ENCODE measurements at regions not wholly inside any gene's neighbourhood (a gene's known extent, or its start where the extent isn't known, plus 50 kb on each side); places are given as distances from the start of the nearest gene placed in this dataset.
A peak's percentile ranks its signal among the peaks of the same experiment; 100 is the strongest.

DNA sequence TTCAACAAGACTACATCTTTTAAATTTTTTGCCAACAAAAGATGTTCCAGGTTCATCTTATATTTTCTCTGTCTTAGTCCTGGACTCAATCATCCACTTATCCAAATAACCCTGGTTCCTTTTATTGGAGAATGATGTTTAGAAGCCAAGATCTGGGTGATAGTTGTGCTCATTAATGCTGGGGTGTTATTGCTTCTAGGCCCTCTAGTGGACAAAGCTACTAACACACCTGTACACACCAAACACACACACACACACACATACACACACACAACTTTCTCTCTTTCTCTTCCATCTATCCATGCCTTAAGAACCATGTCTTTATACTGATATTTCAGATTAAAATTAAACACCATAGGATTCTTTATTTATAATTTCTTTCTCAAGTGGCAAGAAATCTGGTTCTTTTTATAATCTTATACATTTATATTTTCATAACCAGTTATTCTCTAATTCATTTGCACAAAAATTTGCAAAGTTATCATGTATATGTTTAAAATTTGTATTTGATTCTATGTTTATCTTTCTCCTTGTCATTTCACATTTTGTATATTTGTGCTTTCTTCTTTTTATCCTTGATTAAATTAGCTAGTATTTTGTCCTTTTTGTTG is 179.1 kb upstream of the SMIM23 start:
- no peak for DNase-seq

GRCh38 chr5:171607863-171608262 is 177.8 kb upstream of the SMIM23 start:
- DNase-seq, result no peak

DNA sequence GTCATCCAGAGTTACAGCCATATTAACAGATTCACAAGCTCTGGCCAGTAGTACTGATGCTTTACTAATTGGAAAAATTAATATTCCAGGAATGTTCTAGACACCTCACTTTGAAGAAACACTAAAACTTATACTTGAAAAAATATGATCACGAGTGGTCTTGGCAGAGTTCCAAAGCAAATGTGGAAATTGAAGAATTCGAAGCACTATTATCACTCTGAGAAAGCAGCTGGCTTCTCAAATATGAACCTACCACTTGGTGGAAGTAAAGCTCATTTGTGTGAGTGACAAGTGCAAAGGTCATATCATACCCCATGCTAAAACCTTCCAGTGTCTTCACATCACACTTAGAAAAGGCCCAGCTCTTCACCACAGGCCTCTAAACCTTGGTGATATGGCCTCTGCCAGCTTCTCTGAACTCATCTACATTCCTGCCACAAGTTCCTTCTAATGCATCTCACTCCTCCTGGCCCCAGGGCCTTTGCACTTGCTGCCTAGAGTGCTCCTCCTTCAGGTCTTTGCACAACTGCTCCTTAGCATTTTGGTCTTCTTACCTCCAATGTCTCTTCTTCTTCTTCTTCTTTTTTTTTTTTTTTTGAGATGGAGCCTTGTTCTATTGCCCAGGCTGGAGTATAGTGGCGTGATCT is 175.7 kb upstream of the SMIM23 start:
- DNase-seq, result no peak

GRCh38 chr5:171610686-171611085 is 174.9 kb upstream of the SMIM23 start:
- DNase-seq, result no peak

DNA sequence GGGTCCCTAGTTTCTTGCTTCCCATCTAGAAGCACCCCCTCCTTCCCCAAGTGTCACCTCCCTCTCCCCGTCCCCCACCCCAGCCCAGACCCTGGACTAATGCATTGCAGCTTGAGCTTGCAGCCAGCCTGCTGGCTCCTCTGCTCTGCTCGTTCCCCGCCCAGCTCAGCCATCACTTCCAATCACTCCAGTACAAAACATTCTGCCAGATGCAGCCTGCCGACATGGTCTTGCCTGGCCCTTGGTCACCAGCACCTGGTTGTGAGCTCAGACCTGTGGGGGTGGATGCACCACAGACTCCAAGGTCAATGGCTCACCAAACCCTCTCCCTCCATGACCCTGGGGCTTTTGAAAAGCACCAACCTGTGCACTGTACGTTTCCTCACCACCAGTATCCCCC is 172.9 kb upstream of the SMIM23 start:
- DNase-seq, result no peak

GRCh38 chr5:171614511-171614910 is 171.1 kb upstream of the SMIM23 start:
- no peak for DNase-seq

DNA sequence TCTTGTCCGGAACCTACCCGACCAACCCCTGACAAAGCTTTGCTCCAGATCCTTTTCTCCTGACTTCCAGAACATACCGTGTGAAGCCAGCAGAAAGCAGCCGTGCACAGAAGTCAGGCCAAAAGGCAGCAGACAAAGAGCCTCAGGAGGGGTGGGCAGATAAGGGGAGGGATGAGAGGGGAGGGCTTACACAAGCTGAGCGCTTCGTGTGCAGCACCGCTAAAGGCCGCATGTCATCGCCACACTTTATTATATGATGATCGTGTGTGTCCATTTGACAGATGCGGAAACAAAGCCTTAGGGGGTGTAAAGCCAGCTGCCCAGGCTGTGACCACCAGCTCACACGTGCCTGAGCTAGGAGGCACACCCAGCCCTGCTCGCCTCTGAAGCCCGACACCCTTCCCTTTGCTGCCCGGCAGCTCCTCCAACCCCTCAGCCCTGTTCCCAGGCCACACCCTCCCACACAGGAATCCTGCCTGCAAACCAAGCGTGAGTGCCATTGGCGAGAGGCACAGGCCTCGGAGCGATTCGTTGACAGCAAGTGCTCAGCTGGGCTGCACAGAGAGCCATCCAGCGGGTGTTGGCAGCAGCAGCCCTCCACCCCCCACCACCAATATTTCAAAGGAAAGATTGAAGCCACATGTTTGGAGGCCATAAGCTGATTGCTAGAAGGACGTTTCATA is 170.5 kb upstream of the SMIM23 start:
- DNase-seq, result peak; percentile 79

- DNase-seq, result peak; percentile 45
Measured at GRCh38 chr5:171615705-171616640, 169.6 kb upstream of the SMIM23 start.

GRCh38 chr5:171617266-171617665 is 168.4 kb upstream of the SMIM23 start:
- DNase-seq, result no peak

DNA sequence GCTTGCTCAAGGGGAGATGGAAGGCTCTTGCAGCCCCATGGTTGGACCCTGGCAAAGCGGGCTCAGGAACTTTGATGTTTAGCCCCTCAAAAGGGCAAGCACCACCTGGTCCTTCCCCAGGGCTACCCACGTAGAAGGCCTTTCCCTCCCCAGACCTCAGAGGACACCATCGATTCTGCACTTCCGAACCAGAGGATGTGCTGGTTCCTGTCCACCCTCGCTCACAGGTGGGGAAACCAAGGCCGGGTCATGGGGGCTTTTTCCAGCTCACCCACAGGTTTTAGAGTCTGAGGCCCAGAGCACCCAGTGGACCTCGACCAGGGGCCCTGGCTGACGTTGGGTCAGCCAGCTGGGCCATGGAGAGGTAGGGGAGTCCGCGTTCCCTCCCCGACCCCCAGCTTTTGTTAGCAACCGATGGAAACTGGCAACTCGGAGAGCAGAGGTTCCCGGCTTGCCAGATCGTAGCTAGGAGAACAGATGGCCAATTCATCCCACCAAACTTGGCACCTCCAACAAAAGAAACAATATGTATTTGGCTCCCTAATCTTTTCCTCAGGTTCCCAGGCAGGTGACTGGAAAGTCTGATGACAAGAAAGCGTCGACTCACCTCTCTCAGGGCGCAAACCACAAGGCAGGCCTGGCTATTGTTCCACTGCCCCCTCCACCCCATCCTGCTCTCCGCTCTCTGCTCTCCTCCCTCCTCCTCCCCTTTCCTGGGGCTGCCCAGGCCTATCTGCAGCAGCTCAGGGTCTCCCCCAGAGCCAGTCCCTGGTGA is 167.6 kb upstream of the SMIM23 start:
- DNase-seq, result no peak

- DNase-seq, result no peak
Measured at GRCh38 chr5:171619196-171619595, 166.4 kb upstream of the SMIM23 start.

- DNase-seq, result no peak
Measured at GRCh38 chr5:171619744-171620143, 165.9 kb upstream of the SMIM23 start.

DNA sequence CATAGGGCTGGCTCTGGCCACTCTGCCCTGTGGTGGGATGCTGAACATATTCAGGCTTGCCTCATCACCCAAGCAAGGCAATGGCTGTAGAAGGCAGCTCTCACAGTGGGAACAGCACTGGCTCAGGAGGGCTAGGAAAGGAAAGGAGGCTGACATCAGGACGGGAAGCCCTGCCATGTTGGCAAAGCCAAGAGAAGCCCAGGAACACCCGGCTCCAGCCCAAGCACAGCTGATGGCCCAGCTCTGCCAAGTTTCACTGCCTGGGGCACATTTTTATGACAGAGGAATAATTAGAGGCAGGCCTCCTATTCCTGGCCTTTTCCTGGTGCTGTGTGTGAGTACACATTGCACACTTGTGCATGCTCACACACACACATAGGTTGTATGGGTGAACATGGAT is 163.6 kb upstream of the SMIM23 start:
- no peak for DNase-seq

DNA sequence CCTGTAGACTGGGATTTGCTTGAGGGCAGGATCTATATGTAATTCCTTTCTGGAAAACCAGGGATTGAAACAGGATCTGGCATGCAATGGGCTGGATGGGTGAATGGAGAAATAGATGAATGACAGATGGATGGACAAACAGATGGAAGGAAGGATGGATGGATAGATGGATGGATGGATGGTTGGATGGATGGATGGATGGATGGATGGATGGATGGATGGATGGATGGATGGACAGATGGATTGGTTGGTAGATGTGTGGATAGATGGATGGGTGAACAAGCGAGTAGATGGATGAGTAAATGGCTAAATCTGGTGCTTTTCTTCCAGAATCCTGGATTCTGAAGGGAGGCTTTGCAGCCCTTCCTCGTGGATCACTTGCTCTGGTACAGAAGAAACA is 162.5 kb upstream of the SMIM23 start:
- DNase-seq, result no peak

DNA sequence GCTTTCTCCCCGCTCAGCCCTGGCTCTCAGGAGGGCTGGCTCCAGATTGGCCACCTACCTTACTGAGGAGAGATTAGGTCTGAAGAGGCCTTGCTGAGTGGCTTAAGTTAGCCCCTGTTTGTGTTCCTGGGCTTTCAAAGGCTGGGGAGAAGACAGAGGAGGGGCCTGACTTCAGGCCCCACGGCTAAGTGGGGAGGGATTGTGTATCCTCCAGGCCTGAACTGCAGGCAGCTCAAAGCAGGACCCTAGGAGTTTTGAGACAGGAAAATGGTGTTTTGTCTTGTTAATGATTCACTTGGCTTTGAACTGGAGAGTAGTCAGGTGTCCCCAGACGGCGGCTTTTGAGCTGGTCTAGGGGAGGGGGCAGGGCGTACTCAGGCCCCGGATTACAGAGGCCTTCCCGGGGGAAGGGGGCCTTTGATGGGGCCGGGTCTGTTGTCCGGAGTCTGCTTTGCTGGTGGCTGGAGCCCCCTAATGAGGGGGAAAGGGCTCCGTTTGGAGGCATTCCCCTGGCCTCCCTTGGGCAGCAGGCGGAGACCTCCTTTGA is 162.0 kb upstream of the SMIM23 start:
- peak; percentile 44 for DNase-seq

- no peak for DNase-seq
Measured at GRCh38 chr5:171624396-171624795, 161.2 kb upstream of the SMIM23 start.

GRCh38 chr5:171625646-171626045 is 160.0 kb upstream of the SMIM23 start:
- DNase-seq, result no peak

- no peak for DNase-seq
Measured at GRCh38 chr5:171627936-171628632, 157.5 kb upstream of the SMIM23 start.

DNA sequence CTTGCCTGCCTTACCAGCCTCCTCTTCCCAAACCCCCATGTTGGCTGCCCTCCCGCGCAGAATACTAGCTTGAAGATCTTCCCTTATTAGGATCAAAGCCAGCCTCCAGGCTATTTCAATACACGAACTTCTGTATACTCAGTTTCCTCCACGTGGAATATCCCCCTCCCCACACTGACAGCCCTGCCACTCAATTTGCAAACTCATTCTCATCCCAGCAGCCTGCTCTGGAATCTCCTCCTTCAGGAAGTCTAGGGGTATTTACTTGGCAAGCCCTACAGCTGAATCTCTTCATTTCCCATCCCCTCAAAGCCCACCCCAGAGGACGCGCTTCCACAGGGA is 157.0 kb upstream of the SMIM23 start:
- DNase-seq, result no peak

- DNase-seq, result no peak
Measured at GRCh38 chr5:171629221-171629620, 156.4 kb upstream of the SMIM23 start.

DNA sequence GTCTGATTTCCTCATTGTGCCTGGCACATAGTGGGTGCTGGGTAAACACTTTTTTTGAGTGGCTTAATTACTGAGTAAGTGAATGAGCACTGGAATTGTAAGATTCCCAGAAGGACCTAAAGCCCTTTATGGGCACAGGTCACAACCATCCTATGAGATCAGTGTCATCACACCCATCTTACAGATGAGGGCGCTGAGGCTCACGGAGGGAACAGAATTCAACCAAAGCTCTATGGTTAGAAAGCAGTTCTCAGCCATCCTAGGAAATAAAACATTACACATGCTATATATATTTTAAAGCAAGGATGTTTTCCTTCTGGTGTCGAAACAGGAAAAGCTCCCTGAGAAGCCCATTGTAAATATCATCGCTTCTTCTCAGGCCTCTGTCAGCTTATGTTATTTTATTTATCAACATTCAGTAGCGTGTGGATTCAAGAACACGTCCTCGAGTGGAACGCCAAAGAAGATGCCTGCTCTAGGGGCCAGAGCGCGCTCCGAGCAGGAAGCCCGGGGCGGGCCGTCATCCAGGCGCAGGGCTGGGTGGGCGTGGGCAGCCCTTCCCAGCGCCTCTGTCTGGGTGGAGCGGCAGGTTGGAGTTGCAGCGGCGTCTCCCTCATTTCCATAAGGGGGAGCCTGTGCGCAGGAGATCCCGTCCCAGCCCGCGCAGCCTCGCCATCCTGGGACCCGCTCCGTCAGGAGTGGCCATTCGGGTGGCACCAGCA is 155.8 kb upstream of the SMIM23 start:
- DNase-seq, result peak; percentile 83
